Liver (tissue), 8 donors: ENCODE measurements at regions not wholly inside any gene's neighbourhood (a gene's known extent, or its start where the extent isn't known, plus 50 kb on each side); places are given as distances from the start of the nearest gene placed in this dataset.

Experiments
- DNase-seq: peaks from one replicate; pipeline ENCODE4 v3.0.0-alpha.2; 2017; ENCODE audit warnings: low spot score
- H3K27ac ChIP-seq, 2 donors: one replicate each; pipeline ENCODE4 v1.7.0; 2013; ENCODE audit warnings: inconsistent platforms in 2 of 2, low read length in 2 of 2, control low read depth in 1 of 2, low read depth in 1 of 2, mild to moderate bottlenecking in 1 of 2
- H3K27me3 ChIP-seq, 4 donors: one replicate each; pipeline versions ENCODE4 v1.6.1 to v1.7.0; 2013; ENCODE audit warnings: low read length in 3 of 4, inconsistent platforms in 1 of 4, mild to moderate bottlenecking in 1 of 4, moderate library complexity in 1 of 4; ENCODE audit not compliant: control insufficient read depth in 4 of 4, insufficient read depth in 4 of 4
- H3K36me3 ChIP-seq, 4 donors: one replicate each; pipeline versions ENCODE4 v1.6.1 to v1.7.0; 2013; ENCODE audit warnings: low read length in 3 of 4, mild to moderate bottlenecking in 3 of 4, low read depth in 1 of 4, moderate library complexity in 1 of 4; ENCODE audit not compliant: control insufficient read depth in 4 of 4, insufficient read depth in 3 of 4
- H3K4me1 ChIP-seq, 4 donors: one replicate each; pipeline versions ENCODE4 v1.6.1 to v1.7.0; 2013; ENCODE audit warnings: low read length in 3 of 4, mild to moderate bottlenecking in 3 of 4, moderate library complexity in 1 of 4; ENCODE audit not compliant: control insufficient read depth in 4 of 4, insufficient read depth in 4 of 4
- H3K4me3 ChIP-seq, 3 donors: one replicate each; pipeline versions ENCODE4 v1.6.1 to v1.7.0; 2013; ENCODE audit warnings: low read length in 3 of 3, control low read depth in 1 of 3, low read depth in 1 of 3, mild to moderate bottlenecking in 1 of 3
- H3K9ac ChIP-seq, 2 donors: one replicate each; pipeline ENCODE4 v1.7.0; 2013; ENCODE audit warnings: low read length in 2 of 2, mild to moderate bottlenecking in 2 of 2, moderate library complexity in 2 of 2, control low read depth in 1 of 2, low read depth in 1 of 2
- H3K9me3 ChIP-seq, 4 donors: one replicate each; pipeline versions ENCODE4 v1.6.1 to v1.7.0; 2013; ENCODE audit warnings: low read length in 3 of 4; ENCODE audit not compliant: control insufficient read depth in 4 of 4
- ATF3 ChIP-seq: IDR thresholded peaks from 2 replicates; pipeline ENCODE4 v1.6.1; 2016; ENCODE audit warnings: antibody characterized with exemption
- CTCF ChIP-seq: fragments of 150-350 bp; IDR thresholded peaks from 2 replicates; pipeline ENCODE4 v1.5.1; 2017; ENCODE audit warnings: improper control_type of control experiment, low read depth, low read length; ENCODE audit not compliant: missing input control
- EGR1 ChIP-seq, 2 donors: IDR thresholded peaks; 2 replicates each; pipeline ENCODE4 v1.6.1; 2016 to 2018; ENCODE audit warnings: antibody characterized with exemption in 2 of 2, low read depth in 2 of 2
- FOXA1 ChIP-seq: IDR thresholded peaks from 2 replicates; pipeline ENCODE4 v1.6.1; 2016; ENCODE audit warnings: antibody characterized with exemption
- FOXA2 ChIP-seq: IDR thresholded peaks from 2 replicates; pipeline ENCODE4 v1.6.1; 2016; ENCODE audit warnings: antibody characterized with exemption
- GABPA ChIP-seq, 2 donors: IDR thresholded peaks in 1 of 2; conservative IDR thresholded peaks in 1 of 2; 2 replicates each; pipeline ENCODE4 v1.6.1; 2016; ENCODE audit warnings: antibody characterized with exemption in 2 of 2, mild to moderate bottlenecking in 1 of 2, moderate library complexity in 1 of 2
- HNF4A ChIP-seq, 2 donors: conservative IDR thresholded peaks; 2 replicates each; pipeline ENCODE4 v1.6.1; 2016; ENCODE audit warnings: antibody characterized with exemption in 2 of 2, mild to moderate bottlenecking in 2 of 2
- HNF4G ChIP-seq: IDR thresholded peaks from 2 replicates; pipeline ENCODE4 v1.6.1; 2016; ENCODE audit warnings: antibody characterized with exemption
- JUND ChIP-seq, 2 donors: IDR thresholded peaks; 2 replicates each; pipeline ENCODE4 v1.6.1; 2016; ENCODE audit warnings: antibody characterized with exemption in 2 of 2
- MAX ChIP-seq: IDR thresholded peaks from 2 replicates; pipeline ENCODE4 v1.6.1; 2016; ENCODE audit warnings: antibody characterized with exemption
- NR2F2 ChIP-seq: IDR thresholded peaks from 2 replicates; pipeline ENCODE4 v1.6.1; 2016; ENCODE audit warnings: antibody characterized with exemption
- RAD21 ChIP-seq, 2 donors: IDR thresholded peaks; 2 replicates each; pipeline ENCODE4 v1.6.1; 2016; ENCODE audit warnings: antibody characterized with exemption in 2 of 2, mild to moderate bottlenecking in 2 of 2
- REST ChIP-seq: IDR thresholded peaks from 2 replicates; pipeline ENCODE4 v1.6.1; 2016; ENCODE audit warnings: antibody characterized with exemption, mild to moderate bottlenecking
- RXRA ChIP-seq, 2 donors: IDR thresholded peaks; 2 replicates each; pipeline ENCODE4 v1.6.1; 2017 to 2018; ENCODE audit warnings: antibody characterized with exemption in 2 of 2, mild to moderate bottlenecking in 1 of 2
- SP1 ChIP-seq: IDR thresholded peaks from 2 replicates; pipeline ENCODE4 v1.6.1; 2018; ENCODE audit warnings: antibody characterized with exemption, mild to moderate bottlenecking
- TAF1 ChIP-seq: conservative IDR thresholded peaks from 2 replicates; pipeline ENCODE4 v1.6.1; 2016; ENCODE audit warnings: antibody characterized with exemption, mild to moderate bottlenecking
- YY1 ChIP-seq: IDR thresholded peaks from 2 replicates; pipeline ENCODE4 v1.6.1; 2016; ENCODE audit warnings: antibody characterized with exemption, mild to moderate bottlenecking
- ZBTB33 ChIP-seq: IDR thresholded peaks from 2 replicates; pipeline ENCODE4 v1.6.1; 2016; ENCODE audit warnings: antibody characterized with exemption
- WGBS: extraction: QIAGEN DNeasy Blood & Tissue Kit; methylation state at CpG from one replicate; pipeline ENCODE4 v1.1.7; 2013; 5-methylcytosine and 5-hydroxymethylcytosine counted together
- donor health status: healthy.
- donor health status: healthy.
- donor health status: healthy.
- donor health status: healthy.
- donor health status: healthy.

GRCh38 chr14:28113311-28113710, 653.3 kb upstream of the FOXG1 start:
- WGBS = 82% methylated on average over 2 of the region's 2 CpGs
- H3K9me3 ChIP-seq = peaks cover 0 to 3% (median 0%) of the 10 kb centered on the region in 4 donors
- H3K4me3 ChIP-seq = no peak overlapping the region
- H3K27ac ChIP-seq = no peak overlapping the region
- H3K36me3 ChIP-seq = no peaks in the 10 kb centered on the region
- no peaks in the 10 kb centered on the region for H3K4me1 ChIP-seq
- DNase-seq = no peak
- H3K27me3 ChIP-seq = no peaks in the 10 kb centered on the region
- TF ChIP-seq CTCF (no peak), MAX (no peak), FOXA1 (no peak), ATF3 (no peak), TAF1 (no peak), NR2F2 (no peak), HNF4A (conservative IDR thresholded peaks at IDR 0.05) (no peak), GABPA (IDR thresholded peaks at IDR 0.05 in 1 of 2, conservative IDR thresholded peaks at IDR 0.05 in 1 of 2) (no peak), SP1 (no peak), HNF4G (no peak), JUND (IDR thresholded peaks at IDR 0.05) (no peak)
- H3K9ac ChIP-seq = no peak overlapping the region

GRCh38 chr14:28116716-28117115, 649.9 kb upstream of the FOXG1 start:
- Histone ChIP-seq H3K9ac (no peak overlapping the region), H3K27me3 (no peaks in the 10 kb centered on the region), H3K4me3 (no peak overlapping the region), H3K4me1 (no peaks in the 10 kb centered on the region), H3K9me3 (peaks cover 0 to 3% (median 0%) of the 10 kb centered on the region in 4 donors), H3K36me3 (no peaks in the 10 kb centered on the region), H3K27ac (no peak overlapping the region)
- DNase-seq = no peak
- no peak for TF ChIP-seq JUND (IDR thresholded peaks at IDR 0.05)
- no peak for TF ChIP-seq FOXA1
- no peak for TF ChIP-seq NR2F2
- no peak for TF ChIP-seq EGR1 (IDR thresholded peaks at IDR 0.05; ENCODE audit: low read depth in 2 of 2)
- TF ChIP-seq RAD21 (IDR thresholded peaks at IDR 0.05) = no peak
- TF ChIP-seq REST = no peak
- TF ChIP-seq ZBTB33 = no peak
- TF ChIP-seq HNF4A (conservative IDR thresholded peaks at IDR 0.05) = no peak
- TF ChIP-seq HNF4G = no peak
- TF ChIP-seq MAX = no peak
- no peak for TF ChIP-seq ATF3
- no peak for TF ChIP-seq GABPA (IDR thresholded peaks at IDR 0.05 in 1 of 2, conservative IDR thresholded peaks at IDR 0.05 in 1 of 2)
- TF ChIP-seq CTCF = no peak
- TF ChIP-seq SP1 = no peak
- no peak for TF ChIP-seq TAF1
- no peak for TF ChIP-seq YY1
- no peak for TF ChIP-seq RXRA (IDR thresholded peaks at IDR 0.05)
- no peak for TF ChIP-seq FOXA2
